ENCODE measurements at regions not wholly inside any gene's neighbourhood (a gene's known extent, or its start where the extent isn't known, plus 50 kb on each side); places are given as distances from the start of the nearest gene placed in this dataset.

GRCh38 chr6:147621961-147622360, 113.5 kb downstream of the SAMD5 start:
- TF ChIP-seq CTCF (IDR thresholded peaks at IDR 0.05; ENCODE audit: low read length) (no peak), EZH2 (IDR thresholded peaks at IDR 0.05; ENCODE audit: borderline replicate concordance, low read length) (no peak)

All from OCI-LY1 (cell line).